Occipital lobe (tissue), 1 donor: ENCODE measurements at regions not wholly inside any gene's neighbourhood (a gene's known extent, or its start where the extent isn't known, plus 50 kb on each side); places are given as distances from the start of the nearest gene placed in this dataset.

Source experiments
- DNase-seq: peaks from one replicate; lab custom pipeline; 2025; lab: John Stamatoyannopoulos, UW

- DNase-seq = no peak
These were observed 145.6 kb downstream of the NSG2 start for GRCh38 chr5:174191076-174191475.

DNA sequence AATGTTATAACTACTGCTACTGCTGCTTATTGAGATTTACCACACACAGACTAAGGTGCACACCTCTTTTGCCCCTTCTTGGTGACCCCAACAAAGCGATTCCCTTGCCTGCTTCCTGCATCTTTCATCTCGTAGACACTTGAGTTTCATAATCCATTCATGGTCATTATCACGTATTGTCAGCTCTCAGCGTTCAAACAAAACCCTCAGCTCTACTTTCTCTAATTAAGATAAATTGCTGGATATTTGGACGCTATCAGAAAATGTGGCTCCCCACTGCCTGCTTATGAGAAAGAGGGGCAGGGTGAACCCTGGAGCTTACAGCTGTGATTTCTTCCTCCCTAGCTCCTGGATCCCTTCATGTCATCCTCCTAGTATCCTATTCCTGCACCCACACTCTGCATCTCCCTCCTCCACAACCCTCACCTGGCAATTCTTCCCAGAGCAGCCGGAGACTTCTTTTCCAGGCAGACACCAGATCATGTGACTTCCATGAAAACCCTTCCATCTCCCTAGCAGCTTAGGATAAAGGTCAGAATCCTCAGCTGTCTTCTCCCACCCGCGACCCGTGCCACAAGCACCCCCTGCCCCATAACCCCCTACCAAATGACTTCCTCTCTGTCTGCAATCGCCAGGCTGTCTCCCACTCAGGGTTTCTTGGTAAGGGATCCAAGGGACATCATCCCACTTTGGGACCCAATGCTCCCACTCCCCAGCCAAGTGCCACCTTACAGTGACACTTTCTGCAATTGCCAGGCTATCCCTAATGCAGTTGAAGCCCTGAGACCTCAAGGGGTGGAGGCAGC is 146.5 kb downstream of the NSG2 start:
- no peak for DNase-seq

- no peak for DNase-seq
These were observed 147.4 kb downstream of the NSG2 start for GRCh38 chr5:174192901-174193300.

DNA sequence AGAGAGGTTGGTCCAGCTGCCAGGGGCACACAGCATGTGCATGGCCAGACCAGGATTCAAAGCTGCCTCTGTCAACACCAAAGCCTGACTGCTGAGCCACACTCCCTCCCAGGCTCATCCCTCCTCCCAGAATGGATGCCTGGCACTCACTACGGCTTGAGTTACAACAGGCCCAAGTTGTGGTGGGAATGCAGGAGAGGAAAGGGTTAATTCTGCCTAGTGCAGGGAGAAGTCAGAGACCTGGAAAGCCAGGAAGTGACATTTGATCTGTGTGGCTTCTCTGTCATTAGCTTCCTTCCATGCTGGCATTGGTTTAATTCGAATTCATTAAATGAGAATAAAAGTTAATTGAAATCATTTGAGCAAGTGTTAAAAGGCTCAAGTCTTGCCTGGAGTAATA is 150.0 kb downstream of the NSG2 start:
- DNase-seq = no peak

- no peak for DNase-seq
These were observed 152.4 kb downstream of the NSG2 start for GRCh38 chr5:174197929-174198328.

- DNase-seq = no peak
These were observed 153.0 kb downstream of the NSG2 start for GRCh38 chr5:174198541-174198940.

GRCh38 chr5:174202996-174203395 is 157.5 kb downstream of the NSG2 start:
- DNase-seq = no peak

GRCh38 chr5:174204535-174205313 is 159.2 kb downstream of the NSG2 start:
- no peak for DNase-seq

DNA sequence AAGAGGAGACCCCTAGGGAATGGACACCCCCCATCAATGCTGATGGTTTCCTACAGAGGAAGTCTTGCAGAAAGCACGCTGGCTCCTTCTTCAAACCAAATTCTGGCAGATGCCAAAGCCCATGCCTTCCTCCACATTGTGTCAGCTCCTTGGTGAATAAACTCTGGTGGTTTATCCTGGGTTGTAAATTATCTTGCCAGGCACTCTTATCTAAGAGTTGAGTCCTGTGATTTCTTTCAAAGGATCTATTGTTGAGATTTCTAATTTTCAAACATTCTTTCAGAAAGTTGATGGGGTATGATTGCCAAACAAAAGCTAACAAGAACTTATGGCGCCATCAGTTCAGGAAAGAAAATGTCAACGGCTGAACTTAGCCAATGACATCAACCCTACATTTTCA is 160.4 kb downstream of the NSG2 start:
- DNase-seq = no peak

DNA sequence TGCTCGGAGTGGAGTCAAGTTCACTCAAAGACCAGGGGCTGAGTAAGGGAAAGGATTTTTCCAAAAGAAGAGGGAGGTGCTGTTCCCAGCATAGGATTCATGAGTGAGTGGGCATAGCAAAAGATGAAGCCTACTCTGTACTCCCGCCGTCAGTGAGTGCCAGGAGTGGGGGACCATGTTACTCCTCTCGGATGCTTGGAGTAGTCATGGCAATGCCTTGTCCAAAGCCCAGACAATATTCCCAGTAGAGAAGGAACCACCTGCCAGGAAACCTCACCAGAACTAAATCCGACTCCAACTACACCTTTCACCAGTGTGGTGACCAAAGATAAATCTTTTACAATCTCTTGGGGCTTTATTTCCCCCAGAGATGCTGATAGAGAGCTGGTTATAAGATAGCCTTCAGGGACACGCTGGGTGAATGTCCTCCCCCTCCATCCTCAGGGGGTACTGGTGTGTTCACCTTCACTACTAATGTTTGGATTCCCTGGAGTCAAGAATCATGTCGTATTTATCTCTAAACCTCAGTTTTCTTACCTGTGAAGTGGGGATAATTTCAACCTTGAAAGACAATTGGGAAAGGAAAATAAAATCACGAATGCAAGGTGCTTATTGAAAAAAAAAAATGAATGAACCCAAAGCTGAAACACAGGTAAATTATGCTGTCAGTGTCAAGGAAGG is 165.2 kb downstream of the NSG2 start:
- DNase-seq = no peak

GRCh38 chr5:174211277-174211626 is 165.7 kb downstream of the NSG2 start:
- DNase-seq = no peak

DNA sequence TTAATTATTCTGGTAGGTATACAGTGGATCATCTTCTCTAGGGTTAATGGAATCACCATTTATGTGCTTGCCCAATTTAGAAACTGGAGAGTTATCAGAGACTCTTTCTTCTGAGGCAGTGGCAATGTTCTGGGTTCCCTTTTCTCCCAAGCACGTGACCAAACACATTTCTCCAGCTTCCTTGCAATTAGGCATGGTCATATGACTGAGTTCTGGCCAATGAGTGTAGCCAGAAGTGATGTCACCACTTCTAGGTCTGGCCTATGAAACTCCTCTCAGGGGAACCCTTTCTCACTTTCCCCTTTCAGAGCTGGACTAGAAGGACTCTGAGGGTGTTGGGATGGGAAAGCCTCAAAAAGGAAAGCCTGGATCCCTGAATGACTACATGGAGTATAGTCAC is 172.0 kb downstream of the NSG2 start:
- no peak for DNase-seq

DNA sequence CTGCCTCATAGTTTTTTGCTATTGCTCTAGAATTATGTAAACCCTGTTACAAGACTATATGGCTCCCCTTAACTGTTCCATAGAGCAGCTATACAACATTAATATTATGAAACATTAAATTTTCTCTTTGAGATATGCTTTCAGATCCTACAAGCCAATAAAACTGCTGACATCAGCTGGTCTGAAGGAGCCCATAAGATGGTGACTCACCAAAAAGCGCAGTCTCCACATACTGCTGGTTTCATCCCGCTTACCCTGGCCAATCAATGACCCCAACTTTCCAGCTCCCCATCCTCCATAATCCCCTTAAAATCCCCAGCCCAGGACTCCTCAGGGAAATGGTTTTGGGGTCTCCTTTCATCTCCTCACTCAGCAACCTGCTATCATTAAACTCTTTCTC is 172.7 kb downstream of the NSG2 start:
- DNase-seq = no peak

GRCh38 chr5:174220417-174220816 is 174.9 kb downstream of the NSG2 start:
- DNase-seq = no peak

- DNase-seq = no peak
These were observed 175.9 kb downstream of the NSG2 start for GRCh38 chr5:174221436-174221835.

DNA sequence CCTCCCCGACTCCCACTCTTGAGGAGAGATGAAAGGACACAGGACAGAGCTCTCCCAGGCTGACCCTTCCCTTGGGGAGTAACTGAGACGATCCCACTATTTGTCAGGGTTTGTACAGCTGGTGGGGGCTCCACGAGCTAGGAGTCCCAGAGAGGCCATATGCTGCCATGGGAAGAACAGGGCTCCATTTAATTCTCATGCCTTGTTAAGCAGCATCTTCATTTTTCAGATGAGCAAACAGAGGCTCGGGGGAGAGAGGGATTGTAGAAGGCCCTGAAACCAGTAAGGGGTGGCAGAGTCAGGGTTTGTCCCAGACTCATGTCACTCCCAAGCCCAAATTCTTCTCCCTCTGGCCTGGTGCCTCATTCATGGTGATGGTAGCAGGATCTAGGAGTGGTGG is 176.4 kb downstream of the NSG2 start:
- DNase-seq = no peak

GRCh38 chr5:174222891-174223290 is 177.4 kb downstream of the NSG2 start:
- no peak for DNase-seq

- DNase-seq = no peak
These were observed 177.8 kb downstream of the NSG2 start for GRCh38 chr5:174223355-174223754.

DNA sequence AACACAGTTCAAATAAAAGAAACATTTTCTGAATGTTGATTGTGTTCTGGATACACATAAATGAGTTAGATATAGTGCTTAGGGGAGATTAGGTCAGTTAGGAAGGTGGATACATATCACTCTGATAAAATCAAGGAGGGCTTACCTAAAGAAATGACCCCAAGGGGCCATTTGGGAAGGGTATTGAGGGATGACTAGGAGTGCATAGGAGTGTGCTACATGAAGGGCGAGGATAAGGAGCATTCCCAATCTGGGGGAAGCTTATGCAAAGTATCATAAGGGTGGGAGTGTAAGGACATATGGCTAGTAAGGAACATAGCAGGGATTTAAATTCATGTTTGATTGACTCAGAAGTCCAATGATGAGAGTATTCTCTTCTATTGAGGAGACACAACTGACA is 183.6 kb downstream of the NSG2 start:
- no peak for DNase-seq

- DNase-seq = no peak
These were observed 184.2 kb downstream of the NSG2 start for GRCh38 chr5:174229514-174230370.

DNA sequence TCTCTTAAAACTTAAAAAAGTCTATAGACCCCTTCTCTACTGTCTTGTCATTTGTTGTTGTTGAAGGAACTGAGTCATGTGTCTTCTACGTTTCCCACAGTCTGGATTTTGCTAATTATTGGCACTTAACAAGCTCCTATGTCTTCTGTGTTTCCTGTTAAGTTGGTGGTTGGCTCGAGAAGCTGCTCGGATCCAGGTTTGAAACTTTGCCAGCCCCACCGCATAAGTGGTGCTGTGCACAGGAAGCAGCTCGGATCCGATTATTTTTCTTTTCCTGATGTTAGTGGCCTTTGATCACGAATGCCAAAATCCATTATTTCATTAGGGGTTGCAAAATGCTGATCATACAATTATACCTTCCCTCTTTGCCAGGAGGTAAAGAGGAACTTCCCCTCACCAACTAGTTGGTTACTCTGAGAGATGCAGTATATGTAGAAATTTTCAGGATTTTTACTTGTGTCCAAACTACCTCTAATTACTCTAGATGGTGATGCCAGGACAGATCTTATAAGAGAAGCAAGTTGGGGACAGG is 186.5 kb downstream of the NSG2 start:
- no peak for DNase-seq
